SHP77 treated with DMSO at 0.1 percent for 48 hours (cell line): ENCODE measurements at regions not wholly inside any gene's neighbourhood (a gene's known extent, or its start where the extent isn't known, plus 50 kb on each side); places are given as distances from the start of the nearest gene placed in this dataset.

Experiments
- DNase-seq: peaks from one replicate; lab custom pipeline; 2025; lab: John Stamatoyannopoulos, UW

DNA sequence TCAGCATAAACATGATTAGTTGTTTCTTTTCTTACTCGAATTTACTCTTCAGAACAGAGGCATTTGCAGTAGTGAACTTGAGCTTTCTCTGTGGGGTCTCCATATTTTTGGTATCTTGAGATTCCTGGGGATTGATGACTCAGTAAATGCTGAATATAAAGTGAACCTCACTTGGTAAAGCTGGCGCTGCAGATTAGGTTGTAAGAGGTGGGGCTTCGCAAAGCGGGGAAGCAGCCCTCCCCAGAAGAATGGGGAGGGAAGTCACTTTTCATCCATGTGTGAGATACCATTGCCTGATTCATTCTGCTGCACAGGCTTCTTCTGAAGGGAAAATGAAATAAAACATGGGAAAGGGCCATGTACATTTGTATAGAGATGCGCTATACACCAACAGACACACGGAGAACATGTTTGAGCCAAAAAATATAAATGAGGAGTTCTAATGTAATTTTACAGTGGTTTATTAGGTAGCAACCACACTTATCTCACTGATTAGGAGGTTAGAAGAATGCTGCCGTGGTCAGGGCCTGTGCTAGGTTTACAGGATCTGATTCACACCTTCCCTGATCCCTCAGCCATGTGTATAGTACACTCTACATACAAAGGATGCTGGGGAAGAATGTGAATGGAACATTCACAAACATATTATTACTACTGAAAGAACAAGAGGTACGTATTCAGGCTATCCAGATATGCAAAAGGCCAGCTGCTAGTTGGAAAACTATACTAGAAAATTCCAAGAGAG, 63.5 kb downstream of the DNTTIP2 start:
- DNase-seq = no peak

GRCh38 chr1:93814795-93815340, 64.1 kb downstream of the DNTTIP2 start:
- DNase-seq = no peak

DNA sequence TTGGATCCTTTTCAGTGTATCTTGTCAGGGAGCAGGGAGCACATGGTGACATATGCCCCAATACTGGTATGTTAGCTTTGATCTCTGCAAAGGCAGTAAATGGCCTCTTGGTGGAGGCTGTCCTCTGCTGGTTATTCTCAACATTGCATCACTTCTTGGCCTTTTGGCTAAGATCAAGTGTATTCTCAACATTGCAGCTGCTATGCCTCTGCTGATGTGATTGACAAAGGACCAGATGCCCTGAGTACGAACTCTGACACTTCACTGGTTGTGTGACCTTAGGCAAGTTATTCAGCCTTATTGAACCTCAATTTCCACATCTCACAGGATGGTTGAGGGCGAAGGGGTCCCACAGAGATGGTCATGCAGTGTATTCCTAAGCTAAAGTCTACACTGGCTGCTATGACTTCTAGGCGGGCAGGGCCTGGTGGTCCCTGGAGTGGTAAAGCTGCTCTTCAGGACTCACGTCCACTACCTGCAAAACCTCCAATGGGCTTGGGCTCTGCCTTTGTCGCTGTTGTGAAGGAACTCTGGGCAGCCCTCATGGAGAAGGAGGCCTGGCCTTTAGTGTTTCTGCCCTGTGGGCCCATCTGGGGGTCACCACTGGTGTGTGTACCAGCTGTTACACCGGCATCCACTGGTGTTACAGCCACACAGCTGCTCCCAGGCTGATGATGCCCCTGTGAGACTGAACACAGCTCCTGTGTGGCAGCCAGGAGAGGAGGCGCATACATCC, 64.8 kb downstream of the DNTTIP2 start:
- DNase-seq = peak; percentile 48

DNA sequence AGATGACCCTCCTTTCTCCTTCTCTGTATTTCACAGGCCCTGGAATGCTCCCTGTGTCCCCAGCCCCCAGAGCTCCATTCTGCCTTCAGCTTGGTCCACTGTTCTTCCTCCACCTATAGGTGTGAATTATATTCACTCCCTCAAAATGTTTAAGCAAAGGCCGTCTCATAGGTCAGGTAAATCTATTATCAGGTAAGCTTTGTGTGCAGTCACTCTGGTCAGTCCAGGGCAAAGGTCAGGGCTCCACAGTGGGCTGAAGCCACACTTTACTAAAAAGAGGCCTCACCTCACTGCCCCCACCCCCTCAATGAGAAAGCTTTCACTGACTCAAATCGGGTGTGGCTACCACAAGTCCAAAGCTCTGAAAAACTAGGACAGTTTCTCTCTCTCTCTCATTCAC, 65.9 kb downstream of the DNTTIP2 start:
- DNase-seq = no peak

DNA sequence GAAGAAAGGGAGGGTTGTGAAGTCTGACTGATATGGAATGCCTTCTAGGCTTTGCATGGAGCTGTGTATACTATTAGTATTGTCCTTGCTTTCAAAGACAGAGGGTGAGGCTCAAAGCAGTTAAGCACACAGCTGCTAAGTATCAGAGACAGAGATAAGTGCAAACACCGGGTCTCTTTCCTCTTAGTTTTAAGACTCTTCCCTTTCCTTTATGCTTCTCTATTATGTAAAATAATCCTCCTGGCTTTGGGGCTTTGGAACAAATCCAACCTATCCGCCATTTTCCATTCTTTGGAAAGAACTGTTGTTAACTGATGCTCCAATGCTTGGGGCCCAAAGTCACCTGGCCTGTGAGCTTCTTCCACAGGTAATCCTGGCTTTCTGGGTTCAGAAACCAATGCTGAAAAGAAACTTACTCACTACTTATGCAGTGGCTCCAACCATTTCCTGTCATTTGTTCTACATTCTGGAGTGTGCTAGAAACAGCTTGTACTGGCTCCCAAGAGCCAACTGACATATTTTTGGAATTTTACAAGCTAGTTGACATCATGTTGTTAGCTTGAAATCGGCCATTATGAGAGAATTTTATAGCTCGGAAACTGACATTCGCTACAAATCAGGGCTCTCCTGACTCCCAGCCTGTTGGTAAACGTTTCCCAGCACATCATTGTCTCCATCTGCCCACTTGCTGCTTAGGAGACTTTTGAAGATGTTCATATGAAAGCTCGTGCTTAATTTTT, 67.5 kb downstream of the DNTTIP2 start:
- no peak for DNase-seq

GRCh38 chr1:93810316-93810715, 68.7 kb downstream of the DNTTIP2 start:
- no peak for DNase-seq

GRCh38 chr1:93808871-93809270, 70.1 kb downstream of the DNTTIP2 start:
- no peak for DNase-seq

- DNase-seq = no peak
Observed at GRCh38 chr1:93807311-93807930, 71.6 kb downstream of the DNTTIP2 start.

- no peak for DNase-seq
Observed at GRCh38 chr1:93805027-93805610, 73.9 kb downstream of the DNTTIP2 start.

DNA sequence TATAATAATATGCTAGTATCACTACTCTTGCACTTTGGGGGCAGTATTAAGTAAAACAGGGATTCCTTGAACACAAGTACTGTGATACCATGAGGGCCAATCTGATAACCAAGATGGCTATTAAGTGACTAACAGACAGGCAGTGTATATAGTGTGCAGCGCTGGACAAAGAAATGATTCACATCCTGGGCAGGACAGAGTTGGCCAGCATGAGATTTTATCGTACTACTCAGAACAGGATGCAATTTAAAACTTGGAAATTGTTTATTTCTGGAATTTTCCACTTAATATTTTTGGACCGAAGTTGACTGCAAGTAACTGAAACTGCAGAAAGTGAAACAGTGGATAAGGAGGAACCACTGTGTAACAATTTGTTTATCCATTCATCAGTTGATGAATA, 74.6 kb downstream of the DNTTIP2 start:
- DNase-seq = no peak

DNA sequence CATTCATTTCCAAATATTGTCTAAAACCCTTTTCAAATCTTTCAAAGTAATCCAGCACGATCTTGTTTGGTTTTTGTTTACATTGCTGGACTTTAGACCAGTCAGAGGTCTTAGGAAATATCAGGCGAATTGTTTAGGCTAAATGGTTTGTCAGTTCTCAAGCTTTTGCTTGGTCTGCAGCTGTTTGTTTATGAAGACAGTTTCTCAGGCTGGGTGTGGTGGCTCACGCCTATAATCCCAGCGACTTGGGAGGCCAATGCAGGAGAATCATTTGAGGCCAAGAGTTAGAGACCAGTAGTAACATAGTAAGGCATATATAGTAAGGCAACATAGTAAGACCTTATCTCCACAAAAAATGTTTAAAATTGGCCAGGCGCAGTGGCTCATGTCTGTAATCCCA, 77.5 kb downstream of the DNTTIP2 start:
- no peak for DNase-seq

DNA sequence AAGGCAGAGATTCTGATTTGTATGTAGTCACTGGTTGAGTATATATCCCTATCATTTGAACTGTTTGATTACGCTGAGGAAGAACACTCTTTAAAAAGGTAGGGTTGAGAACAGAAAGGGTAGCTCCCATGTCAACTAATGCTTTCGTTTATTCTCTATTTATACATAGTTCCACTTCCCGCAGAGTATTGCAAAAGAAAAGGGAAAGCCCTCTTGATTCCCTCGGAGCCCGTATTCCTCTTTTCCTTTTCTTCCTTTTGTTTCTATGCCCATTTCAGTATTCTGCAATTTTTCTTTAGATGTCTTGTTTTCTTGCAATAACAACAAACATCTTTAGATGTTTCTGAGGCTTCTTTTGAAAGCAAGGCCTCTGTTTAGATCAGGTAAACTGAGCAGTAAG, 78.2 kb downstream of the DNTTIP2 start:
- DNase-seq = no peak

DNA sequence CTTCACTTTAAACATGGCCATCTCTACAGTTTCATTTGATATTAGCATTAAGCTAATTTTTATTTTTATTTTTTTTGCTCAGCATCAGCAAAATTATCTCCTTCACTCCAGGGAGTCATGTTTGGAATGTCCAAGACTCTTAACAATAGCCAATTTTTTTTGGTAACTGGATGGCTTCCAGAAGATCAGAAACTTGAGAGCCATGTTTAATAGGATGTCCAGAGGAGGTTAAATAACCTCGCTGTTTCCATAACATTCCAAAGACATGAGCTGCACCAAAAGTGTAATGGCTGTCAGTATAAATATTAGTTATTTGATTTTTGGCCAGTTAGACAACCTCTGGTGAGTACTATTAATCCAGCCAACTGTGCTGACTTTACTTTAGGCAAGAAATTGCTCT, 80.7 kb downstream of the DNTTIP2 start:
- no peak for DNase-seq

DNA sequence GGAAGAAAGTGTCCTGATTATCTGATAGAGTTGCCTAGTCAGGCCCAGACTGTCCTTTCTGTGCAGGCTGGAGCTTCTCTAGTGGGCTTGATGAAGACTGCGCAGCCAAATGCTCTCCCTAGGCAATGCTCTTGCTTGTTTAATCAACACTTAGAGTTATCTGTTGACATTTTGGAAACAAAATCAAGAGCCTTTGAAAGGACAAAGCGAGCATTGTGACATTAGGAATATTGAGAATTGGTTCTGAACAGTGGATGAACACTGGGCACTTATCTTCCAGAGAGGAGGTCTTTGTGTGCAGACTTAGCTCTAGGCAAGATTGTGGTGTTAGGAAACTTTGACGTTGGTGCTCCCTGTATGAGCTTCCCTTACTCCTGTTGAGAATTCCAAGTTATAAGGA, 94.5 kb downstream of the DNTTIP2 start:
- no peak for DNase-seq

GRCh38 chr1:93783876-93784275, 95.1 kb downstream of the DNTTIP2 start:
- no peak for DNase-seq

DNA sequence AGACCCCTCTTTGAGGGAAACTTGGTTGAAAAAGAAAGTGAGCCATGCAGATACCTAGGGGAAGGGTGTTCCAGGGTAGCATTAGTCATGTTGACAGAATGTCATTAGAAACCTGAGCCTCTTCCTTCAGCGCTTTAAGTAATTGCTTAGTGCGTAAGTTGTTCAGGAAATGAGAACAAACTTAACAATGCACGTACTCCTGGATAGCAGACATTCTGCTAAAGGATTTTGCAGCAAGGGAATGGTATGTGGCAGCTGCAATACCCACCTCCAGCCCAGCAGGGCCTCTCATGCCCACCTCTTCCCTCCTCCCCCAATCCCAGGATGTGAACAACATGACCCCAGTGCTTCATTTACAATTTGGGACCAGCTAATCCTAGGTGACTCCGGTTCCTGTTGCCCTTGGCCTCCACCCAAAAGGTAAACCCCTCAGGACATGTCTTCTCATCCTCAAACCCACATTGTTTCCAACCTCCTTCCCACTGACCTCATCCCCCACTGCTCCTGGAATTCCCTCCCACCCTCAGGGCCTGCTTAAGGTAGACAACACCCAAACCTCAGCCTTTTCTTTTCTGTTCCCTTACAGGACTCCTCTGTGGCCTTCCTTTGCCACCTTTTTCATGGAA, 98.0 kb upstream of the BCAR3 start:
- DNase-seq = no peak

- no peak for DNase-seq
Observed at GRCh38 chr1:93778457-93778856, 96.8 kb upstream of the BCAR3 start.

DNA sequence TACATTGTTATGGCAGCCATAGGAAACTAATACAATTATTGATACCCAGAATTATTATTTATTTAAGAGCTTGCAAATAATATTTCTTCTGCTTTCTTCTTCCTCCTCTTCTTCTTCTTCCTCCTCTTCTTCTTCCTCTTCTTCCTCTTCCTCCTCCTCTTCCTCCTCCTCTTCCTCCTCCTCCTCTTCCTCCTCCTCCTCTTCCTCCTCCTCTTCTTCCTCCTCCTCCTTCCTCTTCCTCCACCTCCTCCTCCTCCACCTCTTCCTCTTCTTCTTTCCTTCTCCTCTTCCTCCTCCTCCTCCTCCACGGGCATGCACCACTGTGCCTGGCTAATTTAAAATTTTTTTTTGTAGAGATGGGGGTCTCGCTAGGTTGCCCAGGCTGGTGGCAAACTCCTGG, 95.6 kb upstream of the BCAR3 start:
- DNase-seq = no peak

DNA sequence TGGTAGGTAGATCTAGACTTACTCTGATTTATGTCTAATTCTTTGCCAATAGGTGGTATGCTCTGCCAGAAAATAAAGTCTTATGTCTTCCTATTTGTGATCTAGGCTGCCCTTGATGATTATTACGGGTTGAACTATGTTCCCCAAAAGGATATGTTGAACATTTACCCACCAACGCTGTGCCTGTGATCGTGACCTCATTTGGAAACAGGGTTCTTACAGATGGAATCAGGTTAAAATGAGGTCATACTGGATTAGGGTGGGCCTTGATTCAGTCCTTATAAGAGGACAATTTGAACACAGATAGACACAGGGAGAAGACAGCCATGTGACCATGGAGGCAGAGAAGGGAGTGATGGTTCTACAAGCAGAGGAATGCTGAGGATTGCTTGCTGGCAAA, 95.1 kb upstream of the BCAR3 start:
- DNase-seq = no peak

GRCh38 chr1:93775224-93775623, 93.6 kb upstream of the BCAR3 start:
- DNase-seq = no peak

- no peak for DNase-seq
Observed at GRCh38 chr1:93774707-93775106, 93.1 kb upstream of the BCAR3 start.
